Endothelial cell of umbilical vein (primary cell): ENCODE measurements at regions not wholly inside any gene's neighbourhood (a gene's known extent, or its start where the extent isn't known, plus 50 kb on each side); places are given as distances from the start of the nearest gene placed in this dataset.

Experiments
- BruUV-seq: library from RNA; stranded (reverse); fragments of 400-500 nt; replicated peaks from 2 replicates; lab custom pipeline; 2021; lab: Mats Ljungman, UMichigan
- CTCF ChIA-PET: fragments of 300-600, 350-600 bp; sonication (Branson Sonifier 250); formaldehyde crosslinking; loops from one replicate; lab custom pipeline; 2021; ENCODE audit warnings: antibody characterized with exemption, inconsistent platforms; lab: Charles Lee
- POLR2A ChIA-PET: fragments of 300-600, 350-600 bp; sonication (Branson Sonifier 250); formaldehyde crosslinking; loops from one replicate; lab custom pipeline; 2021; ENCODE audit warnings: antibody characterized with exemption, inconsistent platforms; lab: Charles Lee
- DNase-seq: peaks from one replicate; pipeline ENCODE4 v3.0.0-alpha.2; 2011; ENCODE audit warnings: low read depth, low spot score
- FAIRE-seq: peaks from 2 replicates; lab custom pipeline; 2011; peaks lifted over from hg19 to GRCh38; lab: Jason Lieb, UNC
- H2AFZ ChIP-seq: 2 replicates; pipeline ENCODE4 v1.6.0; 2012; ENCODE audit warnings: low read depth, low read length, control low read depth, inconsistent platforms
- H3K27ac ChIP-seq: 2 replicates; pipeline ENCODE4 v1.5.1; 2011; ENCODE audit warnings: low read depth, mild to moderate bottlenecking, control low read depth, low read length, moderate library complexity; ENCODE audit not compliant: insufficient read depth
- H3K27me3 ChIP-seq, 2 experiments: 2 replicates each; pipeline versions ENCODE4 v1.6.0 to v1.6.1; 2011; ENCODE audit warnings: low read length in 2 of 2, mixed read lengths in 1 of 2; ENCODE audit not compliant: control insufficient read depth in 2 of 2, insufficient read depth in 2 of 2
- H3K36me3 ChIP-seq, 2 experiments: 2 replicates in 1 of 2; 3 replicates in 1 of 2; pipeline ENCODE4 v1.5.1; 2011; ENCODE audit warnings: low read length in 2 of 2, mild to moderate bottlenecking in 1 of 2, moderate library complexity in 1 of 2; ENCODE audit not compliant: control insufficient read depth in 2 of 2, insufficient read depth in 2 of 2; ENCODE audit errors: extremely low read depth in 1 of 2
- H3K4me1 ChIP-seq: 3 replicates; pipeline ENCODE4 v1.5.1; 2011; ENCODE audit warnings: mild to moderate bottlenecking, low read length; ENCODE audit not compliant: control insufficient read depth, insufficient read depth; ENCODE audit errors: extremely low read depth
- H3K4me2 ChIP-seq: 2 replicates; pipeline ENCODE4 v1.6.1; 2011; ENCODE audit warnings: low read length, control low read depth, mixed read lengths; ENCODE audit not compliant: insufficient read depth
- H3K4me3 ChIP-seq, 3 experiments: fragments of 200-600 bp in 1 of 3; sonication (generic), shearing (Covaris generic) in 1 of 3; replicated peaks in 1 of 3; 2 replicates each; pipeline ENCODE4 v1.5.1; 2011 to 2016; ENCODE audit warnings: control low read depth in 3 of 3, low read length in 3 of 3, mild to moderate bottlenecking in 2 of 3, inconsistent platforms in 1 of 3, low read depth in 1 of 3, moderate library complexity in 1 of 3; ENCODE audit not compliant: insufficient read depth in 1 of 3
- H3K79me2 ChIP-seq: 2 replicates; pipeline ENCODE4 v1.6.0; 2012; ENCODE audit warnings: low read length, inconsistent platforms; ENCODE audit not compliant: control insufficient read depth, insufficient read depth
- H3K9ac ChIP-seq: replicated peaks from 2 replicates; pipeline ENCODE3; 2011; ENCODE audit warnings: low read length, control low read depth; ENCODE audit not compliant: insufficient read depth; ENCODE audit errors: extremely low read depth
- H3K9me1 ChIP-seq: replicated peaks from 3 replicates; pipeline ENCODE4 v1.6.0; 2011; ENCODE audit warnings: mild to moderate bottlenecking, low read length; ENCODE audit not compliant: control insufficient read depth, insufficient read depth; ENCODE audit errors: extremely low read depth
- H3K9me3 ChIP-seq: replicated peaks from 2 replicates; pipeline ENCODE4 v1.5.1; 2012; ENCODE audit warnings: low read length, inconsistent platforms; ENCODE audit not compliant: control insufficient read depth, insufficient read depth
- H4K20me1 ChIP-seq: replicated peaks from 2 replicates; pipeline ENCODE3; 2011; ENCODE audit warnings: mild to moderate bottlenecking, low read length; ENCODE audit not compliant: control insufficient read depth, insufficient read depth; ENCODE audit errors: extremely low read depth
- CTCF ChIP-seq, 2 donors: IDR thresholded peaks; 1 replicate in 1 of 2; 2 replicates in 1 of 2; pipeline ENCODE4 v1.5.1; 2011; ENCODE audit warnings: low read length in 2 of 2, mild to moderate bottlenecking in 2 of 2, moderate library complexity in 2 of 2, control low read depth in 1 of 2, inconsistent platforms in 1 of 2, low read depth in 1 of 2; ENCODE audit not compliant: insufficient read depth in 1 of 2; ENCODE audit errors: extremely low read depth in 1 of 2
- EZH2 ChIP-seq: IDR thresholded peaks from 2 replicates; pipeline ENCODE4 v1.6.1; 2012; ENCODE audit warnings: borderline replicate concordance, low read depth, mild to moderate bottlenecking, moderate library complexity, low read length, inconsistent platforms; ENCODE audit not compliant: severe bottlenecking
- FOS ChIP-seq: IDR thresholded peaks from 2 replicates; pipeline ENCODE4 v1.6.1; 2011; ENCODE audit warnings: mild to moderate bottlenecking, low read length, moderate library complexity, borderline replicate concordance; ENCODE audit not compliant: insufficient read depth
- JUN ChIP-seq: IDR thresholded peaks from 2 replicates; pipeline ENCODE4 v1.6.1; 2011; ENCODE audit warnings: borderline replicate concordance, low read depth; ENCODE audit not compliant: insufficient read length, insufficient read depth
- MAX ChIP-seq: IDR thresholded peaks from 2 replicates; pipeline ENCODE4 v1.6.1; 2011; ENCODE audit not compliant: insufficient read depth, insufficient read length
- MYC ChIP-seq: IDR thresholded peaks from one replicate; pipeline ENCODE4 v1.6.1; 2011; ENCODE audit warnings: mild to moderate bottlenecking, low read depth, low read length
- POLR2A ChIP-seq: IDR thresholded peaks from 2 replicates; pipeline ENCODE4 v1.6.1; 2012; ENCODE audit warnings: low read depth, mild to moderate bottlenecking, control low read depth, low read length
- POLR2AphosphoS5 ChIP-seq: IDR thresholded peaks from 2 replicates; pipeline ENCODE4 v1.6.1; 2012; ENCODE audit warnings: low read depth, mild to moderate bottlenecking, control low read depth, low read length, moderate library complexity; ENCODE audit not compliant: insufficient read depth
- dilution Hi-C: fragments of 300-500 bp; cut with MboI; formaldehyde crosslinking; loops from one replicate; pipeline ENCODE4 v1.15.0; 2019; ENCODE audit warnings: low sequenced_read_pairs; ENCODE audit not compliant: extremely low pct_ligation_motif_present
- intact Hi-C: fragments of 100-400 bp; cut with micrococcal nuclease; formaldehyde crosslinking; loops from one replicate; pipeline ENCODE4 v1.10.0; 2022

- Histone ChIP-seq H3K27ac (no peak overlapping the region), H3K9ac (no peak overlapping the region), H3K4me2 (no peak overlapping the region), H3K79me2 (no peaks in the 10 kb centered on the region), H3K27me3 (no peaks in the 10 kb centered on the region), H4K20me1 (no peaks in the 10 kb centered on the region), H3K4me1 (no peaks in the 10 kb centered on the region), H3K36me3 (no peaks in the 10 kb centered on the region), H2AFZ (no peak overlapping the region), H3K9me1 (no peaks in the 10 kb centered on the region), H3K9me3 (no peaks in the 10 kb centered on the region), H3K4me3 (no peak overlapping the region)
- FAIRE-seq (no peak), DNase-seq (no peak)
- BruUV-seq: no TSS peak
- intact Hi-C loops: no loop called here
- TF ChIP-seq JUN: no peak
- no peak for TF ChIP-seq EZH2
- ChIA-PET POLR2A (no interaction called here), CTCF (no interaction called here)
- dilution Hi-C loops: no loop called here
Observed at GRCh38 chr2:172658945-172659344, 76.7 kb upstream of the RAPGEF4 start.

- no peak overlapping the region for H3K4me2 ChIP-seq
- BruUV-seq: no TSS peak
- H4K20me1 ChIP-seq: no peaks in the 10 kb centered on the region
Observed at GRCh38 chr2:172662099-172662498, 73.5 kb upstream of the RAPGEF4 start.

More at GRCh38 chr2:172662099-172662498, 73.5 kb upstream of the RAPGEF4 start:
- Histone ChIP-seq H3K36me3 (no peaks in the 10 kb centered on the region), H3K9me1 (no peaks in the 10 kb centered on the region), H3K79me2 (no peaks in the 10 kb centered on the region), H3K9ac (no peak overlapping the region), H3K4me3 (no peak overlapping the region), H3K27ac (no peak overlapping the region), H3K9me3 (no peaks in the 10 kb centered on the region), H3K4me1 (no peaks in the 10 kb centered on the region), H2AFZ (no peak overlapping the region), H3K27me3 (no peaks in the 10 kb centered on the region)
- intact Hi-C loops (no loop called here), dilution Hi-C loops (no loop called here)
- ChIA-PET CTCF (interaction anchor here (0.9 to 3.0 kb wide), 4 partner anchors 11 to 68 kb away, joined by 3 to 11 read pairs (median 6); no protein-coding TSS in a partner anchor), POLR2A (no interaction called here)
- TF ChIP-seq MYC (no peak), EZH2 (no peak), POLR2AphosphoS5 (no peak), POLR2A (no peak), CTCF (IDR thresholded peaks at IDR 0.05; ENCODE audit: extremely low read depth in 1 of 2, insufficient read depth in 1 of 2, low read depth in 1 of 2, low read length in 2 of 2) (no peak), FOS (no peak), MAX (no peak), JUN (no peak)
- DNase-seq (no peak), FAIRE-seq (no peak)
